Transverse colon (tissue), 4 donors: ENCODE measurements at regions not wholly inside any gene's neighbourhood (a gene's known extent, or its start where the extent isn't known, plus 50 kb on each side); places are given as distances from the start of the nearest gene placed in this dataset.

Experiments used
- DNase-seq: peaks from one replicate; pipeline ENCODE4 v3.0.0-alpha.2; 2019
- H3K27ac ChIP-seq, 4 donors: fragments of 200-600 bp; sonication (generic); 2 replicates each; pipeline ENCODE4 v1.5.1; 2016 to 2018; ENCODE audit warnings: inconsistent platforms in 4 of 4
- H3K27me3 ChIP-seq: fragments of 200-600 bp; sonication (generic); 2 replicates; pipeline ENCODE4 v1.5.1; 2017; ENCODE audit warnings: inconsistent platforms
- H3K36me3 ChIP-seq, 4 donors: fragments of 200-600 bp; sonication (generic); 2 replicates each; pipeline ENCODE4 v1.5.1; 2017 to 2019; ENCODE audit warnings: inconsistent platforms in 4 of 4
- H3K4me1 ChIP-seq, 4 donors: fragments of 200-600 bp; sonication (generic); 2 replicates each; pipeline ENCODE4 v1.5.1; 2017 to 2020; ENCODE audit warnings: inconsistent platforms in 4 of 4
- H3K4me3 ChIP-seq, 4 donors: fragments of 200-600 bp; sonication (generic); 1 replicate in 1 of 4; 2 replicates in 3 of 4; pipeline versions ENCODE4 v1.5.1 to v1.6.1; 2017 to 2019; ENCODE audit warnings: inconsistent platforms in 4 of 4
- H3K9me3 ChIP-seq, 2 donors: fragments of 200-600 bp; sonication (generic); 2 replicates each; pipeline ENCODE4 v1.5.1; 2017 to 2019; ENCODE audit warnings: inconsistent platforms in 2 of 2
- CTCF ChIP-seq, 5 experiments: fragments of 200-600 bp in 3 of 5; fragments of 450-650 bp in 2 of 5; sonication (generic) in 3 of 5; IDR thresholded peaks; 1 replicate in 2 of 5; 2 replicates in 3 of 5; pipeline ENCODE4 v1.5.1; 2016 to 2017; ENCODE audit warnings: antibody characterized with exemption in 5 of 5, inconsistent platforms in 3 of 5, mild to moderate bottlenecking in 2 of 5, moderate library complexity in 1 of 5
- EP300 ChIP-seq: sonication (generic); formaldehyde crosslinking; IDR thresholded peaks from one replicate; pipeline ENCODE4 v1.6.1; 2017; ENCODE audit warnings: antibody characterized with exemption, low read depth
- POLR2A ChIP-seq: fragments of 450-650 bp; IDR thresholded peaks from one replicate; pipeline ENCODE4 v1.6.1; 2016; ENCODE audit warnings: antibody characterized with exemption, mild to moderate bottlenecking, moderate library complexity
- POLR2AphosphoS5 ChIP-seq, 3 donors: sonication (generic); formaldehyde crosslinking; IDR thresholded peaks; one replicate each; pipeline ENCODE4 v1.6.1; 2016; ENCODE audit warnings: antibody characterized with exemption in 3 of 3
- WGBS, 2 donors: methylation state at CpG; one replicate each; pipeline ENCODE4 v1.1.5; 2018; ENCODE audit warnings: low coverage in 1 of 2; 5-methylcytosine and 5-hydroxymethylcytosine counted together
- in situ Hi-C, 4 donors: fragments of 200-750 bp; cut with MboI; loops; one replicate each; pipeline versions ENCODE4 v1.15.0 to v1.15.1; 2017; ENCODE audit warnings: low sequenced_read_pairs in 3 of 4, low pct_ligation_motif_present in 1 of 4, low pct_unique_long_range_greater_than_20kb in 1 of 4
- intact Hi-C: fragments of 100-400 bp; cut with DNase I; formaldehyde crosslinking; loops from one replicate; pipeline ENCODE4 v1.15.1; 2023; ENCODE audit warnings: low total_unique reads

GRCh38 chr14:51145246-51145645 lies 50.3 kb upstream of the TRIM9 start:
- intact Hi-C loops (no loop called here), in situ Hi-C loops (no loop called here)
- Histone ChIP-seq H3K4me1 (peaks cover 0 to 6% (median 0%) of the 10 kb centered on the region in 4 donors), H3K9me3 (no peaks in the 10 kb centered on the region), H3K27ac (no peak overlapping the region), H3K36me3 (no peaks in the 10 kb centered on the region), H3K27me3 (no peaks in the 10 kb centered on the region), H3K4me3 (no peak overlapping the region)
- DNase-seq, result no peak
- TF ChIP-seq CTCF (IDR thresholded peaks at IDR 0.05) (no peak), POLR2A (no peak), POLR2AphosphoS5 (IDR thresholded peaks at IDR 0.05) (no peak), EP300 (no peak)
- WGBS, 2 donors, result 69 to 86% methylated on average over 2 of the region's 2 CpGs

GRCh38 chr14:51147183-51147582 lies 52.3 kb upstream of the TRIM9 start:
- no peak for DNase-seq
- Histone ChIP-seq H3K4me1 (peaks cover 0 to 6% (median 0%) of the 10 kb centered on the region in 4 donors), H3K27me3 (no peaks in the 10 kb centered on the region), H3K27ac (no peak overlapping the region), H3K36me3 (no peaks in the 10 kb centered on the region), H3K4me3 (no peak overlapping the region), H3K9me3 (no peaks in the 10 kb centered on the region)
- TF ChIP-seq CTCF (IDR thresholded peaks at IDR 0.05) (no peak), POLR2A (no peak), POLR2AphosphoS5 (IDR thresholded peaks at IDR 0.05) (no peak), EP300 (no peak)
- 50 to 91% methylated on average over 1 of the region's 1 CpG for WGBS, 2 donors
- intact Hi-C loops (no loop called here), in situ Hi-C loops (no loop called here)

- H3K27ac ChIP-seq, result no peak overlapping the region
- WGBS, 2 donors, result 53 to 83% methylated on average over 2 of the region's 2 CpGs
- no peak for DNase-seq
- H3K36me3 ChIP-seq, result no peaks in the 10 kb centered on the region
- TF ChIP-seq CTCF (IDR thresholded peaks at IDR 0.05) (no peak), POLR2A (no peak), POLR2AphosphoS5 (IDR thresholded peaks at IDR 0.05) (no peak), EP300 (no peak)
- no peak overlapping the region for H3K4me3 ChIP-seq
- no peaks in the 10 kb centered on the region for H3K4me1 ChIP-seq
- in situ Hi-C loops, result no loop called here
- H3K9me3 ChIP-seq, result no peaks in the 10 kb centered on the region
- intact Hi-C loops, result no loop called here
- no peaks in the 10 kb centered on the region for H3K27me3 ChIP-seq
These were observed 60.4 kb upstream of the TRIM9 start for GRCh38 chr14:51155326-51155725.

- Histone ChIP-seq H3K27me3 (no peaks in the 10 kb centered on the region), H3K9me3 (no peaks in the 10 kb centered on the region), H3K4me3 (no peak overlapping the region), H3K4me1 (no peaks in the 10 kb centered on the region), H3K27ac (no peak overlapping the region), H3K36me3 (no peaks in the 10 kb centered on the region)
- peak in 4 of 5 experiments; percentile 15 to 29 (median 24) for TF ChIP-seq CTCF (IDR thresholded peaks at IDR 0.05)
- no peak for TF ChIP-seq POLR2A
- TF ChIP-seq EP300, result no peak
- TF ChIP-seq POLR2AphosphoS5 (IDR thresholded peaks at IDR 0.05), result no peak
- in situ Hi-C loops (no loop called here), intact Hi-C loops (loop anchor here (2.0 kb wide), 1 partner anchor 70 kb away; no protein-coding TSS in a partner anchor)
- DNase-seq, result no peak
These were observed 62.1 kb upstream of the TRIM9 start for GRCh38 chr14:51157012-51157411.
